H1 (cell line): ENCODE measurements at regions not wholly inside any gene's neighbourhood (a gene's known extent, or its start where the extent isn't known, plus 50 kb on each side); places are given as distances from the start of the nearest gene placed in this dataset.

Experiments used
- ASH2L ChIP-seq: fragments of 200-600, 300-600 bp; sonication (generic); IDR thresholded peaks from one replicate; pipeline ENCODE4 v1.7.1; 2017; ENCODE audit warnings: low read length
- PHF8 ChIP-seq: fragments of 200-600 bp; sonication (generic); conservative IDR thresholded peaks from 2 replicates; pipeline ENCODE4 v1.7.1; 2012; ENCODE audit warnings: low read depth, mild to moderate bottlenecking, inconsistent platforms, low read length, moderate library complexity
- RFX5 ChIP-seq: IDR thresholded peaks from 2 replicates; pipeline ENCODE4 v1.6.1; 2011; ENCODE audit warnings: low read depth, low read length, improper control_type of control experiment, borderline replicate concordance
- SIRT6 ChIP-seq: IDR thresholded peaks from one replicate; pipeline ENCODE4 v1.7.1; 2012; ENCODE audit warnings: low read length, inconsistent platforms
- SP4 ChIP-seq: IDR thresholded peaks from 2 replicates; pipeline ENCODE4 v1.6.1; 2012; ENCODE audit warnings: low read length, inconsistent platforms
- TEAD4 ChIP-seq: IDR thresholded peaks from 2 replicates; pipeline ENCODE4 v1.6.1; 2012; ENCODE audit warnings: low read depth, low read length, inconsistent platforms, mixed read lengths
- TF ChIP-seq, protein P1 (sequence below): fragments of 300-600 bp; sonication (generic); IDR thresholded peaks from 2 replicates; pipeline ENCODE4 v1.7.1; 2012; ENCODE audit warnings: low read length, moderate library complexity, mild to moderate bottlenecking, inconsistent platforms; ENCODE audit not compliant: insufficient replicate concordance
- TF ChIP-seq, protein P2 (sequence below), 3 experiments: IDR thresholded peaks; 1 replicate in 2 of 3; 2 replicates in 1 of 3; pipeline versions ENCODE4 v1.5.1 to v1.6.1; 2011; ENCODE audit warnings: low read length in 3 of 3, mild to moderate bottlenecking in 3 of 3, inconsistent platforms in 2 of 3, low read depth in 1 of 3, moderate library complexity in 1 of 3; ENCODE audit not compliant: insufficient read depth in 1 of 3; ENCODE audit errors: control extremely low read depth in 1 of 3

DNA sequence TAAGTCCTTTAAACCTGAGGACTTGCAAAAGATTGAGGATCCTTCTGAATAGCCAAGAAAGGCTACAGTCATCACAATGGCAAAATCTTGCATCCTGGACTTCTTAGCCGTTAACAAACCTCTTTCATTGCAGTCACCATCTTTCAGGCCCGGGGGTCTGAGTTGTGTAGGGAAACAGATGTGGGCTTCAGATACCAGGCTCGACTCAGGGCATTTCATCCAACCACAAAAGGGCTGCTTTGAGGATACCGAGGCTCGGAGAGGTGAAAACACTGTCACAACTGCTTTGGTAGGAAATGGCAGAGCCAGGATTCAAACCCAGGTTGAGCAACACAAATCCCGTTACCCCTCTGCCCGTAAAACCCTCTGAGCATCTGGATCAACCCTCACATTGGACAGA is 147.4 kb downstream of the TFCP2L1 start (continued):
- TF ChIP-seq, protein P1, sequence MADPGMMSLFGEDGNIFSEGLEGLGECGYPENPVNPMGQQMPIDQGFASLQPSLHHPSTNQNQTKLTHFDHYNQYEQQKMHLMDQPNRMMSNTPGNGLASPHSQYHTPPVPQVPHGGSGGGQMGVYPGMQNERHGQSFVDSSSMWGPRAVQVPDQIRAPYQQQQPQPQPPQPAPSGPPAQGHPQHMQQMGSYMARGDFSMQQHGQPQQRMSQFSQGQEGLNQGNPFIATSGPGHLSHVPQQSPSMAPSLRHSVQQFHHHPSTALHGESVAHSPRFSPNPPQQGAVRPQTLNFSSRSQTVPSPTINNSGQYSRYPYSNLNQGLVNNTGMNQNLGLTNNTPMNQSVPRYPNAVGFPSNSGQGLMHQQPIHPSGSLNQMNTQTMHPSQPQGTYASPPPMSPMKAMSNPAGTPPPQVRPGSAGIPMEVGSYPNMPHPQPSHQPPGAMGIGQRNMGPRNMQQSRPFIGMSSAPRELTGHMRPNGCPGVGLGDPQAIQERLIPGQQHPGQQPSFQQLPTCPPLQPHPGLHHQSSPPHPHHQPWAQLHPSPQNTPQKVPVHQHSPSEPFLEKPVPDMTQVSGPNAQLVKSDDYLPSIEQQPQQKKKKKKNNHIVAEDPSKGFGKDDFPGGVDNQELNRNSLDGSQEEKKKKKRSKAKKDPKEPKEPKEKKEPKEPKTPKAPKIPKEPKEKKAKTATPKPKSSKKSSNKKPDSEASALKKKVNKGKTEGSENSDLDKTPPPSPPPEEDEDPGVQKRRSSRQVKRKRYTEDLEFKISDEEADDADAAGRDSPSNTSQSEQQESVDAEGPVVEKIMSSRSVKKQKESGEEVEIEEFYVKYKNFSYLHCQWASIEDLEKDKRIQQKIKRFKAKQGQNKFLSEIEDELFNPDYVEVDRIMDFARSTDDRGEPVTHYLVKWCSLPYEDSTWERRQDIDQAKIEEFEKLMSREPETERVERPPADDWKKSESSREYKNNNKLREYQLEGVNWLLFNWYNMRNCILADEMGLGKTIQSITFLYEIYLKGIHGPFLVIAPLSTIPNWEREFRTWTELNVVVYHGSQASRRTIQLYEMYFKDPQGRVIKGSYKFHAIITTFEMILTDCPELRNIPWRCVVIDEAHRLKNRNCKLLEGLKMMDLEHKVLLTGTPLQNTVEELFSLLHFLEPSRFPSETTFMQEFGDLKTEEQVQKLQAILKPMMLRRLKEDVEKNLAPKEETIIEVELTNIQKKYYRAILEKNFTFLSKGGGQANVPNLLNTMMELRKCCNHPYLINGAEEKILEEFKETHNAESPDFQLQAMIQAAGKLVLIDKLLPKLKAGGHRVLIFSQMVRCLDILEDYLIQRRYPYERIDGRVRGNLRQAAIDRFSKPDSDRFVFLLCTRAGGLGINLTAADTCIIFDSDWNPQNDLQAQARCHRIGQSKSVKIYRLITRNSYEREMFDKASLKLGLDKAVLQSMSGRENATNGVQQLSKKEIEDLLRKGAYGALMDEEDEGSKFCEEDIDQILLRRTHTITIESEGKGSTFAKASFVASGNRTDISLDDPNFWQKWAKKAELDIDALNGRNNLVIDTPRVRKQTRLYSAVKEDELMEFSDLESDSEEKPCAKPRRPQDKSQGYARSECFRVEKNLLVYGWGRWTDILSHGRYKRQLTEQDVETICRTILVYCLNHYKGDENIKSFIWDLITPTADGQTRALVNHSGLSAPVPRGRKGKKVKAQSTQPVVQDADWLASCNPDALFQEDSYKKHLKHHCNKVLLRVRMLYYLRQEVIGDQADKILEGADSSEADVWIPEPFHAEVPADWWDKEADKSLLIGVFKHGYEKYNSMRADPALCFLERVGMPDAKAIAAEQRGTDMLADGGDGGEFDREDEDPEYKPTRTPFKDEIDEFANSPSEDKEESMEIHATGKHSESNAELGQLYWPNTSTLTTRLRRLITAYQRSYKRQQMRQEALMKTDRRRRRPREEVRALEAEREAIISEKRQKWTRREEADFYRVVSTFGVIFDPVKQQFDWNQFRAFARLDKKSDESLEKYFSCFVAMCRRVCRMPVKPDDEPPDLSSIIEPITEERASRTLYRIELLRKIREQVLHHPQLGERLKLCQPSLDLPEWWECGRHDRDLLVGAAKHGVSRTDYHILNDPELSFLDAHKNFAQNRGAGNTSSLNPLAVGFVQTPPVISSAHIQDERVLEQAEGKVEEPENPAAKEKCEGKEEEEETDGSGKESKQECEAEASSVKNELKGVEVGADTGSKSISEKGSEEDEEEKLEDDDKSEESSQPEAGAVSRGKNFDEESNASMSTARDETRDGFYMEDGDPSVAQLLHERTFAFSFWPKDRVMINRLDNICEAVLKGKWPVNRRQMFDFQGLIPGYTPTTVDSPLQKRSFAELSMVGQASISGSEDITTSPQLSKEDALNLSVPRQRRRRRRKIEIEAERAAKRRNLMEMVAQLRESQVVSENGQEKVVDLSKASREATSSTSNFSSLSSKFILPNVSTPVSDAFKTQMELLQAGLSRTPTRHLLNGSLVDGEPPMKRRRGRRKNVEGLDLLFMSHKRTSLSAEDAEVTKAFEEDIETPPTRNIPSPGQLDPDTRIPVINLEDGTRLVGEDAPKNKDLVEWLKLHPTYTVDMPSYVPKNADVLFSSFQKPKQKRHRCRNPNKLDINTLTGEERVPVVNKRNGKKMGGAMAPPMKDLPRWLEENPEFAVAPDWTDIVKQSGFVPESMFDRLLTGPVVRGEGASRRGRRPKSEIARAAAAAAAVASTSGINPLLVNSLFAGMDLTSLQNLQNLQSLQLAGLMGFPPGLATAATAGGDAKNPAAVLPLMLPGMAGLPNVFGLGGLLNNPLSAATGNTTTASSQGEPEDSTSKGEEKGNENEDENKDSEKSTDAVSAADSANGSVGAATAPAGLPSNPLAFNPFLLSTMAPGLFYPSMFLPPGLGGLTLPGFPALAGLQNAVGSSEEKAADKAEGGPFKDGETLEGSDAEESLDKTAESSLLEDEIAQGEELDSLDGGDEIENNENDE, result no peak
- TF ChIP-seq ASH2L (no peak), SP4 (no peak), RFX5 (no peak), PHF8 (no peak), SIRT6 (no peak), TEAD4 (no peak)
- TF ChIP-seq, protein P2, sequence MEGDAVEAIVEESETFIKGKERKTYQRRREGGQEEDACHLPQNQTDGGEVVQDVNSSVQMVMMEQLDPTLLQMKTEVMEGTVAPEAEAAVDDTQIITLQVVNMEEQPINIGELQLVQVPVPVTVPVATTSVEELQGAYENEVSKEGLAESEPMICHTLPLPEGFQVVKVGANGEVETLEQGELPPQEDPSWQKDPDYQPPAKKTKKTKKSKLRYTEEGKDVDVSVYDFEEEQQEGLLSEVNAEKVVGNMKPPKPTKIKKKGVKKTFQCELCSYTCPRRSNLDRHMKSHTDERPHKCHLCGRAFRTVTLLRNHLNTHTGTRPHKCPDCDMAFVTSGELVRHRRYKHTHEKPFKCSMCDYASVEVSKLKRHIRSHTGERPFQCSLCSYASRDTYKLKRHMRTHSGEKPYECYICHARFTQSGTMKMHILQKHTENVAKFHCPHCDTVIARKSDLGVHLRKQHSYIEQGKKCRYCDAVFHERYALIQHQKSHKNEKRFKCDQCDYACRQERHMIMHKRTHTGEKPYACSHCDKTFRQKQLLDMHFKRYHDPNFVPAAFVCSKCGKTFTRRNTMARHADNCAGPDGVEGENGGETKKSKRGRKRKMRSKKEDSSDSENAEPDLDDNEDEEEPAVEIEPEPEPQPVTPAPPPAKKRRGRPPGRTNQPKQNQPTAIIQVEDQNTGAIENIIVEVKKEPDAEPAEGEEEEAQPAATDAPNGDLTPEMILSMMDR (IDR thresholded peaks at IDR 0.05; ENCODE audit: control extremely low read depth in 1 of 3, insufficient read depth in 1 of 3, low read depth in 1 of 3, low read length in 3 of 3), result no peak
